MCF 10A (cell line): ENCODE measurements at regions not wholly inside any gene's neighbourhood (a gene's known extent, or its start where the extent isn't known, plus 50 kb on each side); places are given as distances from the start of the nearest gene placed in this dataset.

ENCODE experiments used
- BruUV-seq: library from RNA; stranded (reverse); fragments of 400-500 nt; replicated peaks from 2 replicates; lab custom pipeline; 2021; lab: Mats Ljungman, UMichigan
- CTCF ChIA-PET: fragments of 300-600 bp; sonication (Branson Sonifier 250); formaldehyde crosslinking; extraction: SDS; loops from one replicate; lab custom pipeline; 2021; ENCODE audit warnings: antibody characterized with exemption, inconsistent platforms; lab: Yijun Ruan, JAX
- POLR2A ChIA-PET: fragments of 300-600, 350-650 bp; sonication (Branson Sonifier 250); formaldehyde crosslinking; extraction: SDS; loops from one replicate; lab custom pipeline; 2020; ENCODE audit warnings: antibody characterized with exemption, inconsistent platforms; lab: Yijun Ruan, JAX
- DNase-seq: peaks from one replicate; pipeline ENCODE4 v3.0.0-alpha.2; 2018; ENCODE audit not compliant: unreplicated experiment
- H3K27ac Mint-ChIP-seq: one replicate; pipeline ENCODE4 v1.8.0; 2022; ENCODE audit warnings: mild to moderate bottlenecking, low read depth, mixed read lengths; ENCODE audit not compliant: unreplicated experiment
- H3K27me3 Mint-ChIP-seq: one replicate; pipeline ENCODE4 v1.8.0; 2022; ENCODE audit warnings: mixed read lengths; ENCODE audit not compliant: insufficient read depth, unreplicated experiment
- H3K36me3 Mint-ChIP-seq: one replicate; pipeline ENCODE4 v1.8.0; 2022; ENCODE audit warnings: mild to moderate bottlenecking, moderate library complexity, mixed read lengths; ENCODE audit not compliant: insufficient read depth, unreplicated experiment
- H3K4me1 Mint-ChIP-seq: one replicate; pipeline ENCODE4 v1.8.0; 2022; ENCODE audit warnings: mixed read lengths; ENCODE audit not compliant: insufficient read depth, unreplicated experiment
- H3K4me3 Mint-ChIP-seq: one replicate; pipeline ENCODE4 v1.8.0; 2022; ENCODE audit warnings: mild to moderate bottlenecking, moderate library complexity, mixed read lengths; ENCODE audit not compliant: unreplicated experiment
- H3K9me3 Mint-ChIP-seq: one replicate; pipeline ENCODE4 v1.8.0; 2022; ENCODE audit warnings: mixed read lengths; ENCODE audit not compliant: unreplicated experiment
- intact Hi-C: fragments of 100-400 bp; cut with micrococcal nuclease; formaldehyde crosslinking; loops from 2 replicates; pipeline ENCODE4 v1.14.1; 2022
- TF ChIP-seq, protein P1 (sequence below): fragments of 200-600 bp; IDR thresholded peaks from one replicate; pipeline ENCODE4 v1.8.0; 2022; ENCODE audit warnings: antibody characterized with exemption, mild to moderate bottlenecking; ENCODE audit not compliant: unreplicated experiment

DNA sequence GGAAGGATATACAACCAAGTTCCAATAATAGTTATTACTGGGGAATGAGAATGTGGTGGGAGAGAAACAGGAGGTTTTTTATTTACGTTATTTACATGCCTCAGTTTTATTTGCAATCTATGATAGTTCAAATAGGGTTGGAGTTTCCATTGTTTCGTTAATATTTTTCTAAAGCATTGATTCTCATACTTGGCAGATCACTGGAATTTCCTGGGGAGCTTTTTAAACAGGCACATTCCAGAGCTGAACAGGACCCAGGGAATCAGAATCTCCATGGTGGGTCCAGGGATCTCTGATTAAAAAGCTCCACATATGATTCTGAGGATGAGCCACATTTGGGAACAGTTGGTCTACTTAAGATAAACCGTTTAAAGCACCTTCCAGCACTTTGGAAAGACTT is 123.9 kb downstream of the IL20RB start:
- H3K4me1 Mint-ChIP-seq: no peaks in the 10 kb centered on the region
- intact Hi-C loops: no loop called here
- H3K4me3 Mint-ChIP-seq: no peak overlapping the region
- TF ChIP-seq, protein P1, sequence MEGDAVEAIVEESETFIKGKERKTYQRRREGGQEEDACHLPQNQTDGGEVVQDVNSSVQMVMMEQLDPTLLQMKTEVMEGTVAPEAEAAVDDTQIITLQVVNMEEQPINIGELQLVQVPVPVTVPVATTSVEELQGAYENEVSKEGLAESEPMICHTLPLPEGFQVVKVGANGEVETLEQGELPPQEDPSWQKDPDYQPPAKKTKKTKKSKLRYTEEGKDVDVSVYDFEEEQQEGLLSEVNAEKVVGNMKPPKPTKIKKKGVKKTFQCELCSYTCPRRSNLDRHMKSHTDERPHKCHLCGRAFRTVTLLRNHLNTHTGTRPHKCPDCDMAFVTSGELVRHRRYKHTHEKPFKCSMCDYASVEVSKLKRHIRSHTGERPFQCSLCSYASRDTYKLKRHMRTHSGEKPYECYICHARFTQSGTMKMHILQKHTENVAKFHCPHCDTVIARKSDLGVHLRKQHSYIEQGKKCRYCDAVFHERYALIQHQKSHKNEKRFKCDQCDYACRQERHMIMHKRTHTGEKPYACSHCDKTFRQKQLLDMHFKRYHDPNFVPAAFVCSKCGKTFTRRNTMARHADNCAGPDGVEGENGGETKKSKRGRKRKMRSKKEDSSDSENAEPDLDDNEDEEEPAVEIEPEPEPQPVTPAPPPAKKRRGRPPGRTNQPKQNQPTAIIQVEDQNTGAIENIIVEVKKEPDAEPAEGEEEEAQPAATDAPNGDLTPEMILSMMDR: no peak
- no peak for DNase-seq
- ChIA-PET CTCF (interaction anchor here (0.6 to 1.4 kb wide), 3 partner anchors 18 to 110 kb away, joined by 3 read pairs; no protein-coding TSS in a partner anchor), POLR2A (interaction anchor here (0.6 kb wide), 1 partner anchor 29 kb away, joined by 3 read pairs; no protein-coding TSS in a partner anchor)
- no peak overlapping the region for H3K27ac Mint-ChIP-seq
- BruUV-seq: no TSS peak
- peaks cover 47% of the 10 kb centered on the region for H3K36me3 Mint-ChIP-seq
- H3K27me3 Mint-ChIP-seq: no peaks in the 10 kb centered on the region
- H3K9me3 Mint-ChIP-seq: no peaks in the 10 kb centered on the region

DNA sequence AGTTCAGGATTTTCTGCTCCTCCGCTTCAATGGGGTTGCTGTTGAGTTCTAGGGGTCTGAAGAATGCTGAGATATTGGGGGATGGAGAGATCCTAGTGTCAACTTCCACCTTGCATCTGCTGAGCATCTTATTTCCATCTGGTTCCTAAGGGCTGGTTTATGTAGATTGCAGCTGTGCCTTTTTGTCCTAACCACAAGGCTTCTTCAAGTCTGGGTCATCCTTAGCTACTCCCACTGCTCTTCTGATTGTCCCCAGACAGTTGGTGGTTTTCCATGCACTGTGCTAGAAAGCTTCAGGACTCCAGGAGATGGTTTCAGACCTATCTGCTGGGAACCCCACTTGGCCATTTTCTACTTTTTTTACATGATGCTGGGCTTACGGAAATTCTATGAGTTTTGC is 125.0 kb downstream of the IL20RB start:
- ChIA-PET CTCF (no interaction called here), POLR2A (no interaction called here)
- TF ChIP-seq, protein P1: no peak
- Mint-ChIP-seq H3K9me3 (no peaks in the 10 kb centered on the region), H3K27ac (no peak overlapping the region), H3K36me3 (peaks cover 38% of the 10 kb centered on the region), H3K4me3 (no peak overlapping the region), H3K27me3 (no peaks in the 10 kb centered on the region), H3K4me1 (no peaks in the 10 kb centered on the region)
- no peak for DNase-seq
- intact Hi-C loops: no loop called here
- BruUV-seq: no TSS peak

DNA sequence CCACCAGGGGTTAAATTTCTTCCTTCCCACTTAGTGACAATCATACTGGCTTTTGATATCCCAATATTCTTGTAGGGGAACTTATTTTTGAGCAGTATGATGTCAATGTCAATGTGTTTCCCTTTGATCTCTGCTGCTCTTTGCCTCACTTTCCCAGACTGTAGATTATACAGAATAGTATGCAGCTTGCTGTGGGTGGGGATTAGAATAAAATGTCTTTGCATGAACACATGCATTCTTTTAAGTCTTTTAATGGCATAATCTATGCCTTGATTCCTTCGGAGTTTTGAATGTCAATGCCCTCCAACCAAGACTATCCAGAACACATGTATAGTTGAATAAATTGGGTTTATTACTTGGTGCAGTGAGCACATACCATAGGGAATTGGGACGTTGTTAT is 125.5 kb downstream of the IL20RB start:
- no peak overlapping the region for H3K4me3 Mint-ChIP-seq
- H3K4me1 Mint-ChIP-seq: no peaks in the 10 kb centered on the region
- CTCF ChIA-PET: no interaction called here
- DNase-seq: no peak
- POLR2A ChIA-PET: no interaction called here
- no peak overlapping the region for H3K27ac Mint-ChIP-seq
- TF ChIP-seq, protein P1: no peak
- no peaks in the 10 kb centered on the region for H3K9me3 Mint-ChIP-seq
- no peaks in the 10 kb centered on the region for H3K27me3 Mint-ChIP-seq
- no TSS peak for BruUV-seq
- peaks cover 32% of the 10 kb centered on the region for H3K36me3 Mint-ChIP-seq
- intact Hi-C loops: no loop called here

DNA sequence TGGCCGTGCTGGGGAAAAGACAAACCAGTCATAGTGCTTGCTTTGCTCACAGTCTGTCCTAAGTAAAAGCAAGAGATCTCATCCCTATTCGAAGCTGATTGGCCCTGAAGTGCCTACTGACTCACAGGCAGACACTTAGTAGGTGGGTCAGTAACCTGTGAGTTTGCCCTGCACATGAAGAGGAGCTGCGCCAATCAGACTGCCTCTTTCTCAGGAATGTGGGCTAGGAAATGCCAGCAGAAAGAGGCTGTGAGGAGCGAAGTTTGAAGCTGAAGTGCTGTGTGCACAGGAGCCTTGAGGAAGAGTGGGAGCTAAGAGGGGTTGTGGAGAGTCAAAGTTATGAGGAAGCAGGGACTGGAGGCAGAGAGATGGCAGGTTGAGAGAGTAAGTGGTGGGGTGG is 126.8 kb downstream of the IL20RB start:
- DNase-seq: no peak
- no TSS peak for BruUV-seq
- Mint-ChIP-seq H3K27me3 (no peaks in the 10 kb centered on the region), H3K9me3 (no peaks in the 10 kb centered on the region), H3K27ac (no peak overlapping the region), H3K4me1 (no peaks in the 10 kb centered on the region), H3K36me3 (peaks cover 27% of the 10 kb centered on the region), H3K4me3 (no peak overlapping the region)
- intact Hi-C loops: no loop called here
- ChIA-PET POLR2A (interaction anchor here (0.8 kb wide), 1 partner anchor 90 kb away, joined by 4 read pairs; no protein-coding TSS in a partner anchor), CTCF (interaction anchor here (0.6 kb wide), 1 partner anchor 1052 kb away, joined by 4 read pairs; no protein-coding TSS in a partner anchor)
- TF ChIP-seq, protein P1: no peak
